Ishikawa (cell line): ENCODE measurements at regions not wholly inside any gene's neighbourhood (a gene's known extent, or its start where the extent isn't known, plus 50 kb on each side); places are given as distances from the start of the nearest gene placed in this dataset.

ENCODE experiments used
- CEBPB ChIP-seq: IDR thresholded peaks from 2 replicates; pipeline ENCODE4 v1.6.1; 2012
- CREB1 ChIP-seq: IDR thresholded peaks from 2 replicates; pipeline ENCODE4 v1.6.1; 2012; ENCODE audit warnings: low read depth
- EGR1 ChIP-seq: IDR thresholded peaks from 2 replicates; pipeline ENCODE4 v1.6.1; 2012
- EP300 ChIP-seq: IDR thresholded peaks from 2 replicates; pipeline ENCODE4 v1.6.1; 2012; ENCODE audit warnings: borderline replicate concordance
- MAX ChIP-seq: IDR thresholded peaks from 2 replicates; pipeline ENCODE4 v1.6.1; 2012
- NFIC ChIP-seq: IDR thresholded peaks from 2 replicates; pipeline ENCODE4 v1.6.1; 2012
- RAD21 ChIP-seq: IDR thresholded peaks from 2 replicates; pipeline ENCODE4 v1.6.1; 2012; ENCODE audit warnings: low read depth
- REST ChIP-seq: IDR thresholded peaks from 2 replicates; pipeline ENCODE4 v1.6.1; 2012; ENCODE audit warnings: low read depth, mild to moderate bottlenecking
- TAF1 ChIP-seq: IDR thresholded peaks from 2 replicates; pipeline ENCODE4 v1.6.1; 2012; ENCODE audit warnings: low read depth, mild to moderate bottlenecking
- TEAD4 ChIP-seq: IDR thresholded peaks from 2 replicates; pipeline ENCODE4 v1.6.1; 2012
- USF1 ChIP-seq: IDR thresholded peaks from 2 replicates; pipeline ENCODE4 v1.6.1; 2012
- YY1 ChIP-seq: IDR thresholded peaks from 2 replicates; pipeline ENCODE4 v1.6.1; 2012; ENCODE audit warnings: low read depth

GRCh38 chr18:41043876-41044275, 911.2 kb upstream of the PIK3C3 start:
- TF ChIP-seq EP300 = no peak
- no peak for TF ChIP-seq CREB1
- no peak for TF ChIP-seq RAD21
- no peak for TF ChIP-seq TAF1
- no peak for TF ChIP-seq REST
- no peak for TF ChIP-seq CEBPB
- no peak for TF ChIP-seq NFIC
- TF ChIP-seq EGR1 = no peak
- no peak for TF ChIP-seq YY1
- no peak for TF ChIP-seq USF1
- no peak for TF ChIP-seq MAX
- TF ChIP-seq TEAD4 = no peak
